ENCODE measurements at regions not wholly inside any gene's neighbourhood (a gene's known extent, or its start where the extent isn't known, plus 50 kb on each side); places are given as distances from the start of the nearest gene placed in this dataset.

DNA sequence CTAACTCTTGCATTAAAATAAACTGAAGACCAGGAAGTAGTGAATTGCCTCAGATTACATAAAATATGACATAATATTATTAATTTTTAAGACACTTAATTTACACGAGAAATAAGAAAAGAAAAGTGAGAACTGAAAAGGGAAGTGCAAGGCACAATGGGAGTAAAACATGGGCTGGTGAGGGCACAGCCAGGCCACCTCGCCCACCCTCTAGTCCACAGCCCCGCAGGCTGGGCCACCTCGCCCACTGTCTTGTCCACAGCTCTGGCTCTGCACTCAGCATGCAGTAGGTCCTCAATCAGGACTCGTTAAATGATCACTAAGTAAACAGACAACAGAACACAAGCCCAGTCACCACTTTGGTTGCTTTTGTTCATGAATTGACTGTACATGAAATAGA, 67.8 kb upstream of the ARHGEF7 start:
- no peak overlapping the region for H3K27ac Mint-ChIP-seq
- intact Hi-C loops (cut with micrococcal nuclease): loop anchor here (5.0 kb wide), 1 partner anchor 130 kb away; the partner anchor contains the start of gene ANKRD10
- H3K4me3 Mint-ChIP-seq (ENCODE audit: low read depth): no peak overlapping the region

DNA sequence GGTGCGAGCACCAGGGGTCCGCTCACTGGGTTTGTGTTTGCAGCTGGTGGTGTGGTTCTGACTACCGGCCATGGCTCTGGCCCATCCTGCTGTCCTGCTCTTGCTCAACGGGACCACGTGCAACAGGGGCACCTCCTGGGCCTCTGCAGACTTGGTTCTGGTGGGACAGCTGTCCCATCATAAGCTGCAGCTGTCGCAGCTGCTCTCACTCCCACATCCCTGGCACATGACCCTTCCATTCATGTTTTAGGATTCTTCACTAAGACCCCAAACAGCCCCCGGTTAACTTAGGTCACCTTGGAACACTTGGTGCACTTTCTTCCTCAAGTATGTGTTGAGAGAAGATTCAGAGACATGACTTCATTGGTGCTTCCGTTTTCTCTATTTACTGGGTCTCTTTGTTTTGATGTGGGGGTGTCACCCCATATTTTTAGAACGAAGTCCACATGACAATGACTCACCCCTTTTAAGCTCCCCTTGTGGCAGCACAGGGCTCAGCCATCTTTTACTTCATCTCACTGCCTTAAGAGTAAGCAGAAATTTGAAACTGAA, 68.4 kb upstream of the ARHGEF7 start:
- H3K4me3 Mint-ChIP-seq (ENCODE audit: low read depth): no peak overlapping the region
- DNase-seq (ENCODE audit: low spot score): no peak
- no peak overlapping the region for H3K27ac Mint-ChIP-seq
- H3K4me1 Mint-ChIP-seq (ENCODE audit: low read depth): peaks cover 6% of the 10 kb centered on the region
- no peaks in the 10 kb centered on the region for H3K9me3 Mint-ChIP-seq
- intact Hi-C loops (cut with micrococcal nuclease): loop anchor here (5.0 kb wide), 1 partner anchor 129 kb away; the partner anchor contains the start of gene ANKRD10
- no peaks in the 10 kb centered on the region for H3K36me3 Mint-ChIP-seq (ENCODE audit: low read depth)
- H3K27me3 Mint-ChIP-seq (ENCODE audit: low read depth): peaks cover 7% of the 10 kb centered on the region

More for the DNA sequence above, 67.8 kb upstream of the ARHGEF7 start:
- Mint-ChIP-seq H3K4me1 (ENCODE audit: low read depth) (peaks cover 6% of the 10 kb centered on the region), H3K36me3 (ENCODE audit: low read depth) (no peaks in the 10 kb centered on the region), H3K9me3 (no peaks in the 10 kb centered on the region), H3K27me3 (ENCODE audit: low read depth) (peaks cover under 1% of the 10 kb centered on the region)
- DNase-seq (ENCODE audit: low spot score): no peak

DNA sequence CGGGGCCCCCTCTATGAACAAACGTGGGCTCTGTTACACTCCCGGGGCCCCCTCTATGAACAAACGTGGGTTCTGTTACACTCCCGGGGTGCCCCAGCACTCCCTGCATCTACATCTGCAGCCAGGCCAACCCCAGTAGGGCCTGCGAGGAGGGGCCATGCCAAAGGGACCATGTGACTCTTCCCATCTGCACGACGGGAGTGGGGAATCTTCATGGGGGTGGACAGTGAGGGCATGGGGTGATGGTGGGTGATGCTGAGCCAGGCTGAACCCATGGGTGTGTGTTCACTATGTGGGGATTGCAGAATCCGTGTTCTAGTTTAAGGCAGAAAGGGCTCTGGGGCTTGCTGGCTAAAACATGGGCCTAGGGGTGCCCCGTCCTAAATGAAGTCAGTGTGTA, 69.9 kb upstream of the ARHGEF7 start:
- Mint-ChIP-seq H3K4me3 (ENCODE audit: low read depth) (no peak overlapping the region), H3K9me3 (no peaks in the 10 kb centered on the region), H3K4me1 (ENCODE audit: low read depth) (peaks cover 6% of the 10 kb centered on the region), H3K27ac (no peak overlapping the region), H3K36me3 (ENCODE audit: low read depth) (no peaks in the 10 kb centered on the region), H3K27me3 (ENCODE audit: low read depth) (peaks cover 10% of the 10 kb centered on the region)
- DNase-seq (ENCODE audit: low spot score): no peak
- intact Hi-C loops (cut with micrococcal nuclease): loop anchor here (5.0 kb wide), 1 partner anchor 128 kb away; the partner anchor contains the start of gene ANKRD10

DNA sequence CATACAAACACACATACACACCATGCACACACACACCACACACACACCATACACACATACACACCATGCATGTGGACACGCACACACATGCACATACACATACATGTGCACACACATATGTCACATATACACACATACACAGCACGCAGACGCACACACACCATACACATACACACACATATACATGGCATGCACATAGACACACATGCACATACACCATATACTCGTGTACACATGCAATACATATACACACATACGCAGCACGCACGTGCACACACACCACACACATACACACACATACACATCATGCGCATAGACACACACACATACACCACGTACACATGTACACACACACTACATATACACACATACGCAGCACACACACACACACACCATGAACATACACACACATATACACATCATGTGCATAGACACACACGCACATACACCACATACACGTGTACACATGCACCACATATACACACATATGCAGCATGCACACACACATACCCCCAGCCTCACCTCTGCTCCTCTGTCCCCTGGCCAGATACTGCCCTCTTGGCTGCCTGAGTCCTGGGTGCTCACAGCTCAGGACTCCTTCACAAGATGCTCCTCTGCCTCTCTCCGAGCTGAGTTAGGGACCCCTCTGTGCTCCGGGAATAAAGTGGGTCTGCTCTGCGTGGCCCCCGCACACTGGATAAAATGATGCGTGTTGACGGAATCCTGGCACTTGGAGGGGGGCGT, 70.9 kb upstream of the ARHGEF7 start:
- H3K27me3 Mint-ChIP-seq (ENCODE audit: low read depth): peaks cover 10% of the 10 kb centered on the region
- H3K4me3 Mint-ChIP-seq (ENCODE audit: low read depth): no peak overlapping the region
- H3K27ac Mint-ChIP-seq: no peak overlapping the region
- no peaks in the 10 kb centered on the region for H3K36me3 Mint-ChIP-seq (ENCODE audit: low read depth)
- intact Hi-C loops (cut with micrococcal nuclease): no loop called here
- no peaks in the 10 kb centered on the region for H3K9me3 Mint-ChIP-seq
- no peak for DNase-seq (ENCODE audit: low spot score)
- peaks cover 6% of the 10 kb centered on the region for H3K4me1 Mint-ChIP-seq (ENCODE audit: low read depth)

DNA sequence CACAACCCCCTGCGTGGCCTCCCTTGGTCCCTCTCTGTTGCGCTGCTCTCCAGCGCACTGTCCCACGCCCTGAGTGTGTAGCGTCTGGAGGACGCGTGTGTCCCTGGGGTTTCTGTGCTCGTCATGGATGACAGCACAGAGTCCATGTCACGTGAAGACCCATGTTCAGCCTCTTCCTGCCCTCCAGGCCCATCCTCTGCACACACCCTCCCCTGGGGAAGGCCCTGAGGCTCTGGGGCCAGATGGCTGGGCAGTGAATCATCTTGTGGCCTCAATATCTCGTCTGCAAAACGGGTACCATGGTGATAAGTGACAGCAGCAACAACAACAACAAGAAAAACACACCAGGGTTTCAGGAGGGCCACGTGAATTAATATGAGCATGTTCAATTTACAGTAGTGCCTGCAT, 71.5 kb upstream of the ARHGEF7 start:
- H3K27me3 Mint-ChIP-seq (ENCODE audit: low read depth): peaks cover 12% of the 10 kb centered on the region
- DNase-seq (ENCODE audit: low spot score): no peak
- H3K4me3 Mint-ChIP-seq (ENCODE audit: low read depth): no peak overlapping the region
- peaks cover 6% of the 10 kb centered on the region for H3K4me1 Mint-ChIP-seq (ENCODE audit: low read depth)
- intact Hi-C loops (cut with micrococcal nuclease): no loop called here
- no peaks in the 10 kb centered on the region for H3K9me3 Mint-ChIP-seq
- H3K27ac Mint-ChIP-seq: no peak overlapping the region
- no peaks in the 10 kb centered on the region for H3K36me3 Mint-ChIP-seq (ENCODE audit: low read depth)

DNA sequence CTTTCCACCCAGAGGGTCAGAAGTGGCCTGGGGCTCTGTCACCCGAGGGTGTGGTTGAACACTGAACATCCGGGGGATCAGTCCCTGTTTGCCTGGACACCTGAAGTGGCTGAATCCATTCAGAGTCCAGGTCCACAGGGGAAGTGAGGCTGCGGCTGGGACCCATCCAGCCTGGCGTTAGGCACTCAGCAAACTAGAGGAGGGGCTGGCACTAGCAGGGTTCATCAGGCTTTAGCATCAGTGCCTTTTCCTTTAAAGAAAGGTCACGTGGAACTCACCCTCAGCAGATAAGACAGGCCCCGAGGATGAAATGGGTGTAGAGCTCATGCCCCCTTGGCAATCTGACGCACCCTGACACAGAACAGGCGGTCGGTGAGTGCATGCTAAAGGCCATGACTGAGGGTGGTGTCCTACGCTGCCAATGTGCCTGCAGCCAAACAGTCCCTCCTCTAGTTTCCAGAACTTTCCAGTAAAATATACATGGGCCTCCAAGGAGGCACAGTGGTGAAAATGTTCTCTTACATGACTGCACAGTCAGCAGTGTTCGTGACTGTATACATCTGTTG, 72.4 kb upstream of the ARHGEF7 start:
- no peak for DNase-seq (ENCODE audit: low spot score)
- Mint-ChIP-seq H3K27me3 (ENCODE audit: low read depth) (peaks cover 15% of the 10 kb centered on the region), H3K4me1 (ENCODE audit: low read depth) (peaks cover 6% of the 10 kb centered on the region), H3K36me3 (ENCODE audit: low read depth) (no peaks in the 10 kb centered on the region), H3K4me3 (ENCODE audit: low read depth) (no peak overlapping the region), H3K27ac (no peak overlapping the region), H3K9me3 (no peaks in the 10 kb centered on the region)
- intact Hi-C loops (cut with micrococcal nuclease): no loop called here

DNA sequence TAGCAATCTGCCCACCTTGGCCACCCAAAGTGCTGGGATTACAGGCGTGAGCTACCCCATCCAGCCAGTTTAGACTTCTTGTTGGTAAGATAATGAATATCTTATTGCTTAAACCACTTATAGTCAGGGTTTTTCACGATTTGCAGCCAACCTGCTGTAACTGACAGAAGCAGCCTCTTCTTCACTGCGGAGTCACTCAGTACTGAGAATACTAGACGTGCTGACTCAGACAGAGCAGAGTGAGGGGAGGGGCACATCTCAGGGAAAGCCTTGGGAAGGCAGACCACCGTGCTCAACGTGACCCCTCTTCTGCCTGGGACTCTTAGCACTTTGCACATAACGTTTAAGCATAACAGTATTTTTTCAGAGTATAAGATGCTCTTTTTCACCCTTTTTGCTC, 74.3 kb upstream of the ARHGEF7 start:
- intact Hi-C loops (cut with micrococcal nuclease): no loop called here
- Mint-ChIP-seq H3K36me3 (ENCODE audit: low read depth) (no peaks in the 10 kb centered on the region), H3K4me1 (ENCODE audit: low read depth) (no peaks in the 10 kb centered on the region), H3K27me3 (ENCODE audit: low read depth) (peaks cover 25% of the 10 kb centered on the region), H3K27ac (no peak overlapping the region), H3K4me3 (ENCODE audit: low read depth) (no peak overlapping the region), H3K9me3 (no peaks in the 10 kb centered on the region)
- no peak for DNase-seq (ENCODE audit: low spot score)

DNA sequence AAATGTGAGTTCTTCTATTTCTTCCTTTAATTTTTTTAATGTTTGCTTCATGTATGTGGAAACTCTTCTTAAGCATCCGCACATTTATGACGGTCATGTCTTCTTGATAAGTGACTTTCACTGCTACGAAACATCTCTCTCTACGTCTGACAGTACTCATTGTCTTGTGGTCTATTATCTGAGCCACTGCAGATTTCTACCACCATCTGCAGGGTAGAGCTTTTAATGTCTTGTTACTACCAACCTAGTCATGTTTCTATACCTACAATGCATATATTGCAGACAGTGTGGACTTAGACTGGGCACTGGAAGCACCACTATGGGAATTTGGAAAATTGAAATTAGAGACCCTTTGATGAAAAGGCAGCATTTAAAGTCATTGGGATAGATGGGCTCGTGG, 75.4 kb upstream of the ARHGEF7 start:
- H3K36me3 Mint-ChIP-seq (ENCODE audit: low read depth): no peaks in the 10 kb centered on the region
- peaks cover 26% of the 10 kb centered on the region for H3K27me3 Mint-ChIP-seq (ENCODE audit: low read depth)
- no peaks in the 10 kb centered on the region for H3K9me3 Mint-ChIP-seq
- no peak for DNase-seq (ENCODE audit: low spot score)
- H3K27ac Mint-ChIP-seq: no peak overlapping the region
- H3K4me3 Mint-ChIP-seq (ENCODE audit: low read depth): no peak overlapping the region
- intact Hi-C loops (cut with micrococcal nuclease): no loop called here
- no peaks in the 10 kb centered on the region for H3K4me1 Mint-ChIP-seq (ENCODE audit: low read depth)

DNA sequence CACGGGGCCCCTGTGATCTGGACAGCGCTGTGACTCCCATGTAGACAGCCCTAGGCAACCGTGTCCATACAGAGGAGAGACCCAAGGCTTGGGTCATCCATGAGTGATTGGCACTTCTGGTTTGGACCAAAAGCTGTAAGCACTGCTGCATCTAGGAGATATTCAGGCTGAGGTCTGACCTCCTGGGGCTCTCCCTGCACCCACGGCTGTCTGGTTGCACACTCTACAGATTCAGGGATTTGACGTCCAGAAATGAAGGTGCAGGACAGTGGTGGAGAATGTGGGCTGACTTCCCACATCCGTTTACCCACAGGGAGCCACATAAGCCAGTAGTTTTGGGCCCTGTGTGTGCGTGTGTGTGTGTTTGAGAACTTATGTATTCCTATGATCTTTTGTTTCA, 76.2 kb upstream of the ARHGEF7 start:
- DNase-seq (ENCODE audit: low spot score): no peak
- Mint-ChIP-seq H3K9me3 (no peaks in the 10 kb centered on the region), H3K36me3 (ENCODE audit: low read depth) (no peaks in the 10 kb centered on the region), H3K27me3 (ENCODE audit: low read depth) (peaks cover 28% of the 10 kb centered on the region), H3K4me1 (ENCODE audit: low read depth) (no peaks in the 10 kb centered on the region), H3K4me3 (ENCODE audit: low read depth) (no peak overlapping the region), H3K27ac (no peak overlapping the region)
- intact Hi-C loops (cut with micrococcal nuclease): no loop called here

DNA sequence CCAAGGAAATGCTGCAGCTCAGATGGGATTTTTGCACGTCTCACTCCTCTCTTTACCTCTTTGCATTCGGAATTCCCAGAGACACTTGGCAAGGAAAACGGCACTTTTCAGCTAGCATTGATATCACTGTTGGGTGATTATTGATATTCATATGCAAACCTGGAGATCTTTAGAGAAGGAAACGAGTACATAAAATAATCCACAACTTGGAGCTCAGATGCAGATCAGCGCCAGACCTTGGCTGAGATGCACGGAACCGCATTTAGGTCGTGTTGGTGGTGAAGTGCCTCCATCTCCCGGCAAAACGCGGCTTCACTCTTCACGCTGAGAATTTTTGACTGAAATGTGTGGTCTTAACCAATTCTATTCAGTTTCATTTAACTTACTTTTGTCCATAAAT, 77.2 kb upstream of the ARHGEF7 start:
- Mint-ChIP-seq H3K36me3 (ENCODE audit: low read depth) (no peaks in the 10 kb centered on the region), H3K27me3 (ENCODE audit: low read depth) (peaks cover 32% of the 10 kb centered on the region), H3K4me3 (ENCODE audit: low read depth) (no peak overlapping the region), H3K9me3 (no peaks in the 10 kb centered on the region), H3K27ac (no peak overlapping the region), H3K4me1 (ENCODE audit: low read depth) (no peaks in the 10 kb centered on the region)
- intact Hi-C loops (cut with micrococcal nuclease): no loop called here
- no peak for DNase-seq (ENCODE audit: low spot score)

DNA sequence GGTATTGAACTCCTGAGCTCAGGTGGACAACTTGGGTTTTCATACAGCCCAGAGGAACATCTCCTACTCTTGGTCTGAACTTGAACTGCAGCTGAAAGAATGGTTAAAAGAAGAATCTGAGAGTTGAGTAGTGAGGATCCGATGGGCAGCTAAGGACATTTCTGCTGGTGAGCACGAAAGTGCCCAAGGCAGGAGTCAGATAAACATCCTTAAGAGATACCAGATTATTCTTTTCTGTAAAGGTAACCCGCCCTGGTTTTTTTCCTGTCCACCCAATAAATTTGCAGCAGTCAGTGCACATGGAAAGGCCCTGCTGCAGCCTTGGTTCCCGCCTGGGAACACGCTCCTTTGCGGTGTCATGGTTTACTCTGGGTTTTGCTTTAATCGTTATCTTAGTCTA, 78.4 kb upstream of the ARHGEF7 start:
- Mint-ChIP-seq H3K4me1 (ENCODE audit: low read depth) (no peaks in the 10 kb centered on the region), H3K9me3 (no peaks in the 10 kb centered on the region), H3K36me3 (ENCODE audit: low read depth) (no peaks in the 10 kb centered on the region), H3K27ac (no peak overlapping the region), H3K27me3 (ENCODE audit: low read depth) (peaks cover 26% of the 10 kb centered on the region), H3K4me3 (ENCODE audit: low read depth) (no peak overlapping the region)
- no peak for DNase-seq (ENCODE audit: low spot score)
- intact Hi-C loops (cut with micrococcal nuclease): no loop called here

DNA sequence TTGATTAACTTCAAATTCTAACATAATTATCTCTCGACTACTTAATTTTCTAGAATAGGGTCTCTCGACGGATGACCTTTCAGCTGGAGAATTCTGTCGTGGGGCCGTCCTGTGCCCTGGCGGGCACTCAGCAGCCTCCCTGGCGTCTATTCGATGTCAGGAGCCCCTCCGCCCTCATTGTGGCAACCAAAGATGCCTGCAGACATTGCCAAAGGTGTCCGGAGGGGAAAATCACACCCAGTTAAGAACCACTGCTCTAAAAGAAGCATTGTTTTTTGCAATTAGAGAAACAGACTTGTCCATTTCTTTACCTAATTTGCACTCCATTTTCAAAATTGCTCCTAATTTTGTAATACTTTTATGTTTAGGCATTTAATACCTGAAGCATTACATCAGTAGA, 79.2 kb upstream of the ARHGEF7 start:
- no peaks in the 10 kb centered on the region for H3K4me1 Mint-ChIP-seq (ENCODE audit: low read depth)
- intact Hi-C loops (cut with micrococcal nuclease): no loop called here
- H3K27ac Mint-ChIP-seq: no peak overlapping the region
- peaks cover 24% of the 10 kb centered on the region for H3K27me3 Mint-ChIP-seq (ENCODE audit: low read depth)
- no peaks in the 10 kb centered on the region for H3K9me3 Mint-ChIP-seq
- DNase-seq (ENCODE audit: low spot score): no peak
- no peaks in the 10 kb centered on the region for H3K36me3 Mint-ChIP-seq (ENCODE audit: low read depth)
- H3K4me3 Mint-ChIP-seq (ENCODE audit: low read depth): no peak overlapping the region

DNA sequence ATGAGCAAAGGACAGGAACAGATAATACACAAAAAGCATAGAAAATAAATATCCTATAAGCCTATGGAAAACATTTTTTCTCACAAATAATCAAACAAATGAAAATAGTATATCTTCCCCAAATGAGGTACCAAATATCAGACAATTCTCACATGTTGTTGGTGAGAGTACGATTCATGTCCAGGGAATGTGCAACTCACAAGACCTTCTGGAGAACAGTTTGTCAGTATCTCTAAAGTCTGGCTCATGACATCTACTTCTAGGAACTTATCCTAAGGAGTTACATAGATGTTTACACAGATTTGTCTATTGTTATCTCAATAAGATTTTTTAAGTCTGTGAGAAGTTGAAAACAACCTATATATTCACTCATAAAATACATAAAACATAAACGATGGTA, 80.3 kb upstream of the ARHGEF7 start:
- H3K4me1 Mint-ChIP-seq (ENCODE audit: low read depth): no peaks in the 10 kb centered on the region
- H3K4me3 Mint-ChIP-seq (ENCODE audit: low read depth): no peak overlapping the region
- intact Hi-C loops (cut with micrococcal nuclease): no loop called here
- H3K9me3 Mint-ChIP-seq: no peaks in the 10 kb centered on the region
- no peak overlapping the region for H3K27ac Mint-ChIP-seq
- peaks cover 24% of the 10 kb centered on the region for H3K27me3 Mint-ChIP-seq (ENCODE audit: low read depth)
- H3K36me3 Mint-ChIP-seq (ENCODE audit: low read depth): no peaks in the 10 kb centered on the region
- DNase-seq (ENCODE audit: low spot score): no peak

All from activated T-helper 2 cell treated with anti-CD3 and anti-CD28 coated beads, Interferon-gamma antibody, Interleukin-2, Interleukin-4, amounts not matched to agents 10 μg/mL and 5 μg/mL and 100 μg/mL, durations not matched to agents 14 hours and 24 hours and 36 hours (primary cell).